Astrocyte (in vitro differentiated cells and primary cell): ENCODE measurements at regions not wholly inside any gene's neighbourhood (a gene's known extent, or its start where the extent isn't known, plus 50 kb on each side); places are given as distances from the start of the nearest gene placed in this dataset.

Experiments
- DNase-seq: peaks from one replicate; pipeline ENCODE4 v3.0.0-alpha.2; 2010; ENCODE audit warnings: low read depth
- FAIRE-seq: peaks from 2 replicates; lab custom pipeline; 2011; peaks lifted over from hg19 to GRCh38; lab: Jason Lieb, UNC
- H2AFZ ChIP-seq: 2 replicates; pipeline ENCODE4 v1.6.0; 2012; ENCODE audit warnings: low read depth, low read length, inconsistent platforms
- H3K27ac ChIP-seq: 2 replicates; pipeline ENCODE4 v1.5.1; 2011; ENCODE audit warnings: low read depth, low read length, inconsistent platforms
- H3K27me3 ChIP-seq: 2 replicates; pipeline ENCODE4 v1.6.0; 2011; ENCODE audit warnings: low read length, inconsistent platforms; ENCODE audit not compliant: insufficient read depth
- H3K36me3 ChIP-seq: 2 replicates; pipeline ENCODE4 v1.5.1; 2011; ENCODE audit warnings: low read length, inconsistent platforms; ENCODE audit not compliant: insufficient read depth
- H3K4me1 ChIP-seq: 2 replicates; pipeline ENCODE4 v1.5.1; 2011; ENCODE audit warnings: low read length, inconsistent platforms; ENCODE audit not compliant: insufficient read depth
- H3K4me2 ChIP-seq: 2 replicates; pipeline ENCODE4 v1.6.0; 2012; ENCODE audit warnings: low read length, inconsistent platforms
- H3K4me3 ChIP-seq: 2 replicates; pipeline ENCODE4 v1.5.1; 2011; ENCODE audit warnings: low read depth, mild to moderate bottlenecking, low read length, inconsistent platforms; ENCODE audit not compliant: insufficient read depth
- H3K79me2 ChIP-seq: 2 replicates; pipeline ENCODE4 v1.6.0; 2012; ENCODE audit warnings: mild to moderate bottlenecking, low read length, inconsistent platforms; ENCODE audit not compliant: insufficient read depth
- H3K9ac ChIP-seq: 2 replicates; pipeline ENCODE4 v1.6.0; 2012; ENCODE audit warnings: mild to moderate bottlenecking, low read length, inconsistent platforms
- H3K9me3 ChIP-seq: 2 replicates; pipeline ENCODE4 v1.5.1; 2012; ENCODE audit warnings: low read depth, mild to moderate bottlenecking, low read length, inconsistent platforms; ENCODE audit not compliant: insufficient read depth
- H4K20me1 ChIP-seq: 2 replicates; pipeline ENCODE4 v1.6.0; 2012; ENCODE audit warnings: low read length, inconsistent platforms; ENCODE audit not compliant: insufficient read depth
- H3K27ac Mint-ChIP-seq: one replicate; pipeline ENCODE4 v1.8.0; 2021; ENCODE audit warnings: mild to moderate bottlenecking, mixed read lengths; ENCODE audit not compliant: unreplicated experiment
- H3K27me3 Mint-ChIP-seq: one replicate; pipeline ENCODE4 v1.8.0; 2021; ENCODE audit warnings: low read depth, mixed read lengths; ENCODE audit not compliant: unreplicated experiment
- H3K36me3 Mint-ChIP-seq: one replicate; pipeline ENCODE4 v1.8.0; 2021; ENCODE audit warnings: low read depth, mixed read lengths; ENCODE audit not compliant: unreplicated experiment
- H3K4me1 Mint-ChIP-seq: one replicate; pipeline ENCODE4 v1.8.0; 2021; ENCODE audit warnings: low read depth, mixed read lengths; ENCODE audit not compliant: unreplicated experiment
- H3K4me3 Mint-ChIP-seq: one replicate; pipeline ENCODE4 v1.8.0; 2021; ENCODE audit warnings: mild to moderate bottlenecking, moderate library complexity, mixed read lengths; ENCODE audit not compliant: unreplicated experiment
- H3K9me3 Mint-ChIP-seq: one replicate; pipeline ENCODE4 v1.8.0; 2021; ENCODE audit warnings: mild to moderate bottlenecking, mixed read lengths; ENCODE audit not compliant: unreplicated experiment
- CTCF ChIP-seq: IDR thresholded peaks from 2 replicates; pipeline ENCODE4 v1.5.1; 2011; ENCODE audit warnings: low read depth, mild to moderate bottlenecking, inconsistent platforms, low read length, moderate library complexity; ENCODE audit not compliant: insufficient read depth
- EZH2 ChIP-seq: IDR thresholded peaks from 2 replicates; pipeline ENCODE4 v1.6.1; 2012; ENCODE audit warnings: mild to moderate bottlenecking, low read length, inconsistent platforms; ENCODE audit not compliant: insufficient read depth

GRCh38 chr1:72362538-72362937 lies 80.2 kb upstream of the NEGR1 start:
- no peaks in the 10 kb centered on the region for H3K36me3 ChIP-seq
- H3K9me3 ChIP-seq: no peaks in the 10 kb centered on the region
- H3K79me2 ChIP-seq: no peaks in the 10 kb centered on the region
- no peak overlapping the region for H3K27ac ChIP-seq
- no peak overlapping the region for H3K9ac ChIP-seq
- H3K4me3 Mint-ChIP-seq: no peak overlapping the region
- FAIRE-seq (no peak), DNase-seq (no peak)
- H3K4me1 ChIP-seq: no peaks in the 10 kb centered on the region
- H3K4me2 ChIP-seq: no peak overlapping the region
- H2AFZ ChIP-seq: no peak overlapping the region
- H3K27ac Mint-ChIP-seq: no peak overlapping the region
- H3K4me1 Mint-ChIP-seq: peaks cover 5% of the 10 kb centered on the region
- TF ChIP-seq CTCF: no peak
- no peak for TF ChIP-seq EZH2
- no peaks in the 10 kb centered on the region for H4K20me1 ChIP-seq
- H3K9me3 Mint-ChIP-seq: no peaks in the 10 kb centered on the region
- no peaks in the 10 kb centered on the region for H3K36me3 Mint-ChIP-seq
- no peaks in the 10 kb centered on the region for H3K27me3 Mint-ChIP-seq
- H3K4me3 ChIP-seq: no peak overlapping the region
- no peaks in the 10 kb centered on the region for H3K27me3 ChIP-seq

GRCh38 chr1:72357411-72357810 lies 75.1 kb upstream of the NEGR1 start:
- Histone ChIP-seq H3K4me2 (no peak overlapping the region), H2AFZ (no peak overlapping the region), H3K4me3 (no peak overlapping the region), H3K27ac (no peak overlapping the region), H4K20me1 (no peaks in the 10 kb centered on the region), H3K79me2 (no peaks in the 10 kb centered on the region), H3K4me1 (no peaks in the 10 kb centered on the region), H3K27me3 (no peaks in the 10 kb centered on the region), H3K9me3 (no peaks in the 10 kb centered on the region), H3K36me3 (no peaks in the 10 kb centered on the region), H3K9ac (no peak overlapping the region)
- TF ChIP-seq CTCF: no peak
- no peak for TF ChIP-seq EZH2
- no peaks in the 10 kb centered on the region for H3K4me1 Mint-ChIP-seq
- no peaks in the 10 kb centered on the region for H3K36me3 Mint-ChIP-seq
- peak; percentile 34 for DNase-seq
- H3K27me3 Mint-ChIP-seq: no peaks in the 10 kb centered on the region
- H3K9me3 Mint-ChIP-seq: no peaks in the 10 kb centered on the region
- H3K4me3 Mint-ChIP-seq: no peak overlapping the region
- H3K27ac Mint-ChIP-seq: no peak overlapping the region
- FAIRE-seq: no peak

- DNase-seq (no peak), FAIRE-seq (no peak)
- H3K4me2 ChIP-seq: no peak overlapping the region
- H3K27me3 ChIP-seq: no peaks in the 10 kb centered on the region
- H3K27ac Mint-ChIP-seq: no peak overlapping the region
- H3K4me3 ChIP-seq: no peak overlapping the region
- no peak overlapping the region for H3K9ac ChIP-seq
- no peaks in the 10 kb centered on the region for H3K4me1 Mint-ChIP-seq
- H3K79me2 ChIP-seq: no peaks in the 10 kb centered on the region
- no peaks in the 10 kb centered on the region for H3K4me1 ChIP-seq
- TF ChIP-seq EZH2 (no peak), CTCF (no peak)
- H3K4me3 Mint-ChIP-seq: no peak overlapping the region
- no peaks in the 10 kb centered on the region for H4K20me1 ChIP-seq
- no peak overlapping the region for H3K27ac ChIP-seq
- H2AFZ ChIP-seq: no peak overlapping the region
- no peaks in the 10 kb centered on the region for H3K9me3 Mint-ChIP-seq
- H3K9me3 ChIP-seq: no peaks in the 10 kb centered on the region
- H3K36me3 Mint-ChIP-seq: no peaks in the 10 kb centered on the region
- H3K36me3 ChIP-seq: no peaks in the 10 kb centered on the region
- H3K27me3 Mint-ChIP-seq: no peaks in the 10 kb centered on the region
Measured at GRCh38 chr1:72355899-72356298, 73.6 kb upstream of the NEGR1 start.
